B cell (primary cell): ENCODE measurements at regions not wholly inside any gene's neighbourhood (a gene's known extent, or its start where the extent isn't known, plus 50 kb on each side); places are given as distances from the start of the nearest gene placed in this dataset.

Source experiments
- ATAC-seq: fragments of 200-7000 bp; cut with Tn5 transposase; one replicate; pipeline ENCODE4 v1.10.0; 2021; ENCODE audit warnings: low read depth, mild to moderate bottlenecking, moderate number of reproducible peaks, moderate library complexity
- CTCF ChIA-PET: fragments of 350-600 bp; sonication (Branson Sonifier 250); formaldehyde crosslinking; loops from one replicate; lab custom pipeline; 2021; ENCODE audit warnings: antibody characterized with exemption, inconsistent platforms; lab: Charles Lee
- POLR2A ChIA-PET: fragments of 350-600 bp; sonication (Branson Sonifier 250); formaldehyde crosslinking; loops from one replicate; lab custom pipeline; 2021; ENCODE audit warnings: antibody characterized with exemption; lab: Charles Lee
- DNase-seq: peaks from one replicate; pipeline ENCODE4 v3.0.0; 2013
- H2AFZ ChIP-seq: 2 replicates; pipeline ENCODE4 v1.6.1; 2012; ENCODE audit warnings: mild to moderate bottlenecking, low read depth, low read length; ENCODE audit not compliant: insufficient read depth, poor library complexity, severe bottlenecking
- H3K27ac ChIP-seq, 2 donors: 1 replicate in 1 of 2; 2 replicates in 1 of 2; pipeline ENCODE4 v1.5.1; 2012 to 2013; ENCODE audit warnings: low read length in 2 of 2, mild to moderate bottlenecking in 2 of 2, moderate library complexity in 1 of 2
- H3K27me3 ChIP-seq, 4 experiments: fragments of 200-600 bp in 1 of 4; sonication (generic) in 1 of 4; replicated peaks in 1 of 4; 1 replicate in 2 of 4; 2 replicates in 2 of 4; pipeline versions ENCODE4 v1.6.1 to v1.7.0; 2013 to 2016; ENCODE audit warnings: low read length in 3 of 4, mild to moderate bottlenecking in 2 of 4, mixed read lengths in 1 of 4, moderate library complexity in 1 of 4; ENCODE audit not compliant: insufficient read depth in 4 of 4, control insufficient read depth in 3 of 4; ENCODE audit errors: control extremely low read depth in 1 of 4
- H3K36me3 ChIP-seq, 2 experiments: replicated peaks in 1 of 2; 1 replicate in 1 of 2; 2 replicates in 1 of 2; pipeline versions ENCODE4 v1.6.1 to v1.7.1; 2013; ENCODE audit warnings: low read length in 1 of 2; ENCODE audit not compliant: insufficient read depth in 2 of 2, control insufficient read depth in 1 of 2; ENCODE audit errors: control extremely low read depth in 1 of 2, extremely low read depth in 1 of 2
- H3K4me1 ChIP-seq, 2 donors: fragments of 200-600 bp in 1 of 2; sonication (generic) in 1 of 2; 1 replicate in 1 of 2; 2 replicates in 1 of 2; pipeline versions ENCODE4 v1.5.1 to v1.6.1; 2013 to 2017; ENCODE audit warnings: low read length in 2 of 2; ENCODE audit not compliant: control insufficient read depth in 2 of 2, insufficient read depth in 2 of 2
- H3K4me2 ChIP-seq: replicated peaks from 2 replicates; pipeline ENCODE3; 2012; ENCODE audit warnings: mild to moderate bottlenecking, low read depth, low read length; ENCODE audit not compliant: poor library complexity, severe bottlenecking
- H3K4me3 ChIP-seq, 5 experiments: fragments of 200-600 bp in 1 of 5; sonication (generic) in 1 of 5; 1 replicate in 3 of 5; 2 replicates in 2 of 5; pipeline versions ENCODE4 v1.5.1 to v1.7.0; 2011 to 2016; ENCODE audit warnings: low read length in 4 of 5, mild to moderate bottlenecking in 4 of 5, low read depth in 2 of 5, control low read depth in 1 of 5, moderate library complexity in 1 of 5; ENCODE audit not compliant: insufficient read depth in 1 of 5; ENCODE audit errors: control extremely low read depth in 1 of 5, extremely low read depth in 1 of 5
- H3K79me2 ChIP-seq: fragments of 200-600 bp; sonication (generic); one replicate; pipeline ENCODE4 v1.6.0; 2016; ENCODE audit warnings: low read length; ENCODE audit not compliant: control insufficient read depth, insufficient read depth
- H3K9ac ChIP-seq: fragments of 200-600 bp; sonication (generic); 2 replicates; pipeline ENCODE4 v1.6.1; 2017; ENCODE audit warnings: mild to moderate bottlenecking, low read length, moderate library complexity
- H3K9me3 ChIP-seq, 3 donors: one replicate each; pipeline versions ENCODE4 v1.6.1 to v1.7.1; 2013; ENCODE audit warnings: low read length in 2 of 3; ENCODE audit not compliant: control insufficient read depth in 2 of 3, insufficient read depth in 1 of 3; ENCODE audit errors: control extremely low read depth in 1 of 3
- H4K20me1 ChIP-seq: 2 replicates; pipeline ENCODE4 v1.6.0; 2012; ENCODE audit warnings: mild to moderate bottlenecking, low read length; ENCODE audit not compliant: insufficient read depth, control insufficient read depth, poor library complexity, severe bottlenecking
- H3K27ac Mint-ChIP-seq: one replicate; pipeline ENCODE4 v1.8.0; 2021; ENCODE audit warnings: mixed read lengths
- H3K27me3 Mint-ChIP-seq: one replicate; pipeline ENCODE4 v1.8.0; 2021; ENCODE audit warnings: mixed read lengths
- H3K4me1 Mint-ChIP-seq: one replicate; pipeline ENCODE4 v1.8.0; 2021; ENCODE audit warnings: mixed read lengths
- H3K4me3 Mint-ChIP-seq: one replicate; pipeline ENCODE4 v1.8.0; 2021; ENCODE audit warnings: mixed read lengths
- H3K9me3 Mint-ChIP-seq: one replicate; pipeline ENCODE4 v1.8.0; 2022; ENCODE audit warnings: mixed read lengths; ENCODE audit not compliant: insufficient read depth
- EZH2 ChIP-seq: IDR thresholded peaks from 2 replicates; pipeline ENCODE4 v1.6.1; 2012; ENCODE audit warnings: borderline replicate concordance, low read depth, mild to moderate bottlenecking, moderate library complexity, low read length; ENCODE audit not compliant: insufficient read depth, poor library complexity, severe bottlenecking
- WGBS: methylation state at CpG from one replicate; pipeline ENCODE4 v1.1.5; 2013; ENCODE audit warnings: missing lambda C conversion rate; ENCODE audit not compliant: insufficient coverage; 5-methylcytosine and 5-hydroxymethylcytosine counted together
- intact Hi-C: fragments of 100-400 bp; cut with micrococcal nuclease; formaldehyde crosslinking; loops from one replicate; pipeline ENCODE4 v1.10.0; 2022
- TF ChIP-seq, protein P1 (sequence below): fragments of 200-600 bp; IDR thresholded peaks from one replicate; pipeline ENCODE4 v1.8.0; 2022; ENCODE audit warnings: antibody characterized with exemption, mild to moderate bottlenecking

DNA sequence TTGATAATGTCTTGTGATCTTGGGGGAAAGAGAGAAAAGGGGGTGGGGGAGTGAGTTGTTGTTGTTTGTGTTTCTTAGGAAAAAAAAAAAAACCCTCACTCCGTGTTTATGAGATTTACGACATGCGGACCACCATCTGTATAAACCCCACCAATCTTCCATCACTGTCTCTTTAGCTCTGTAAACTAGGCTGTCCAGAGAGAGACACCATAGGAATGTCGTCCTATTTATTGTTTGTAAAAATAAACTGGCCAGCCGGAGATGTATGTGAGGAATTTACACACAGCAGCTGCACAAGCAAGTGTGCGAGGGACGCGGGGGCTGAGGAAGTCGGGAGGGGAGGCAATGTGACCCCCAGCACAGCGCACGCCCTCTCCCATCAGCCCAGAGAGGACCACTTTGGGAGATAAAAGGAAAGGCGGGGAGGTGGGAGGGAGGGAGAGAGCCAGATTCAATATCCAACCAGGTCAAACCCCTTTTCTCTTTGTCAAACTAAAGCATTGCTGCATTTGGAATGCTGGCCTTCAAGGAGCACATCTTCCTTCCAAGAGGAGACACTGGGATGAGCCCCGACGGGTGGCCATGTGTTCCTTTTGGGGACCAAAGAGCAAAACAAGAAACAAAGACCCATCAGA is 136.2 kb upstream of the SALL1 start:
- Histone ChIP-seq H4K20me1 (no peaks in the 10 kb centered on the region), H3K36me3 (no peaks in the 10 kb centered on the region), H3K4me2 (no peak overlapping the region), H3K79me2 (no peaks in the 10 kb centered on the region), H3K9ac (no peak overlapping the region), H3K9me3 (peaks cover 0 to 7% (median 2%) of the 10 kb centered on the region in 3 donors), H3K27me3 (no peaks in the 10 kb centered on the region), H3K4me3 (no peak overlapping the region), H3K4me1 (no peaks in the 10 kb centered on the region), H2AFZ (no peak overlapping the region), H3K27ac (no peak overlapping the region)
- H3K4me1 Mint-ChIP-seq: no peaks in the 10 kb centered on the region
- no peaks in the 10 kb centered on the region for H3K27me3 Mint-ChIP-seq
- no peak overlapping the region for H3K27ac Mint-ChIP-seq
- no peak overlapping the region for H3K4me3 Mint-ChIP-seq
- intact Hi-C loops: no loop called here
- no peaks in the 10 kb centered on the region for H3K9me3 Mint-ChIP-seq
- POLR2A ChIA-PET: no interaction called here
- WGBS: 90% methylated on average over 8 of the region's 14 CpGs
- TF ChIP-seq, protein P1, sequence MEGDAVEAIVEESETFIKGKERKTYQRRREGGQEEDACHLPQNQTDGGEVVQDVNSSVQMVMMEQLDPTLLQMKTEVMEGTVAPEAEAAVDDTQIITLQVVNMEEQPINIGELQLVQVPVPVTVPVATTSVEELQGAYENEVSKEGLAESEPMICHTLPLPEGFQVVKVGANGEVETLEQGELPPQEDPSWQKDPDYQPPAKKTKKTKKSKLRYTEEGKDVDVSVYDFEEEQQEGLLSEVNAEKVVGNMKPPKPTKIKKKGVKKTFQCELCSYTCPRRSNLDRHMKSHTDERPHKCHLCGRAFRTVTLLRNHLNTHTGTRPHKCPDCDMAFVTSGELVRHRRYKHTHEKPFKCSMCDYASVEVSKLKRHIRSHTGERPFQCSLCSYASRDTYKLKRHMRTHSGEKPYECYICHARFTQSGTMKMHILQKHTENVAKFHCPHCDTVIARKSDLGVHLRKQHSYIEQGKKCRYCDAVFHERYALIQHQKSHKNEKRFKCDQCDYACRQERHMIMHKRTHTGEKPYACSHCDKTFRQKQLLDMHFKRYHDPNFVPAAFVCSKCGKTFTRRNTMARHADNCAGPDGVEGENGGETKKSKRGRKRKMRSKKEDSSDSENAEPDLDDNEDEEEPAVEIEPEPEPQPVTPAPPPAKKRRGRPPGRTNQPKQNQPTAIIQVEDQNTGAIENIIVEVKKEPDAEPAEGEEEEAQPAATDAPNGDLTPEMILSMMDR: no peak
- no peak for TF ChIP-seq EZH2
- CTCF ChIA-PET: no interaction called here
- no peak for DNase-seq
- ATAC-seq: no peak

GRCh38 chr16:51286272-51286671 is 135.2 kb upstream of the SALL1 start:
- CTCF ChIA-PET: no interaction called here
- no peak for ATAC-seq
- no peaks in the 10 kb centered on the region for H3K36me3 ChIP-seq
- H3K9me3 ChIP-seq: peaks cover 0 to 7% (median 2%) of the 10 kb centered on the region in 3 donors
- Mint-ChIP-seq H3K9me3 (no peaks in the 10 kb centered on the region), H3K27ac (no peak overlapping the region), H3K4me1 (no peaks in the 10 kb centered on the region), H3K4me3 (no peak overlapping the region), H3K27me3 (no peaks in the 10 kb centered on the region)
- no peak overlapping the region for H3K4me3 ChIP-seq
- no peak for DNase-seq
- WGBS: 85% methylated on average over 5 of the region's 5 CpGs
- no peak overlapping the region for H2AFZ ChIP-seq
- H4K20me1 ChIP-seq: no peaks in the 10 kb centered on the region
- H3K27me3 ChIP-seq: no peaks in the 10 kb centered on the region
- H3K27ac ChIP-seq: no peak overlapping the region
- H3K4me1 ChIP-seq: no peaks in the 10 kb centered on the region
- no peaks in the 10 kb centered on the region for H3K79me2 ChIP-seq
- TF ChIP-seq EZH2: no peak
- TF ChIP-seq, protein P1: no peak
- H3K4me2 ChIP-seq: no peak overlapping the region
- H3K9ac ChIP-seq: no peak overlapping the region
- intact Hi-C loops: no loop called here
- POLR2A ChIA-PET: no interaction called here
